HG02981 (cell line): ENCODE measurements at regions not wholly inside any gene's neighbourhood (a gene's known extent, or its start where the extent isn't known, plus 50 kb on each side); places are given as distances from the start of the nearest gene placed in this dataset.
"Not testable (repeated sequence)": the region's sequence is repeated elsewhere in the genome, so short reads cannot be mapped to it uniquely, and the experiment has no call there.

ENCODE experiments used
- ATAC-seq: cut with Tn5 transposase; IDR thresholded peaks from one replicate; pipeline ENCODE4 v1.9.1; 2021; ENCODE audit warnings: mild to moderate bottlenecking, moderate library complexity; ENCODE audit not compliant: unreplicated experiment

DNA sequence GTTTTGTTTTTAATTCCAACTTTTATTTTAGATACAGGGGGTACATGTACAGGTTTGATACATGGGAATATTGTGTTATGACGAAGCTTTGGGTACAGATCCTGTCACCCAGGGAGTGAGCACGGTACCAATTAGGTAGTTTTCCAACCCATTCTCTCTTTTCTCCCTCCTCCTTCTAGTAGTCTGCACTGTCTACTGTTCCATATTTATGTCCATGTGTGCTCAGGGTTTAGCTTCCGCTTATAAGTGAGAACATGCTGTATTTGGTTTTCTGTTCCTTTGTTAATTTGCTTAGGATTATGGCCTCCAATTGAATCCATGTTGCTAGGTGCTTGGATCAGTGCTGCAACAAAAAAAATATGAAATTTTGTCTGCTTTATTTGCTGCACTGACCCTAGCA, 659.3 kb upstream of the TMEFF2 start:
- ATAC-seq = no peak

DNA sequence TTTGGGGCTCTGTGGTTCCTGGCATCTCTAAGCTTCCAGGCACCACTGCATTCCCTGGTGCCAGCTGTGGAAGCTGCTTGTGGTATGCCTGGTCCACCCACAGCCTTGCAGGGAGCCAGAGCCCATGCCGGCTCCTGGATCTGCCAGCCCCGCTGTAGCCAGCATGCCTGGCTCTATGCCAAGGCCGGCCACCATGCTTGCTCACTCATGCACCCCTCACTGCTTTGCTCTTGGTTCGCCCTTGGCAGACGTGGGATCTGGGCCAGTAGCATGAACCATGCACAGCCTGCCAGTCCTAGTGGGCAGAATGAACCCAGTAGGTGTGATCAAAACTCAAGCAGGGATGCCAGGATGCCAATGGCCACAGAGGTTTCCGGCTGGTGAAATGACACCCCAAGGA, 634.2 kb upstream of the TMEFF2 start:
- ATAC-seq = no peak

DNA sequence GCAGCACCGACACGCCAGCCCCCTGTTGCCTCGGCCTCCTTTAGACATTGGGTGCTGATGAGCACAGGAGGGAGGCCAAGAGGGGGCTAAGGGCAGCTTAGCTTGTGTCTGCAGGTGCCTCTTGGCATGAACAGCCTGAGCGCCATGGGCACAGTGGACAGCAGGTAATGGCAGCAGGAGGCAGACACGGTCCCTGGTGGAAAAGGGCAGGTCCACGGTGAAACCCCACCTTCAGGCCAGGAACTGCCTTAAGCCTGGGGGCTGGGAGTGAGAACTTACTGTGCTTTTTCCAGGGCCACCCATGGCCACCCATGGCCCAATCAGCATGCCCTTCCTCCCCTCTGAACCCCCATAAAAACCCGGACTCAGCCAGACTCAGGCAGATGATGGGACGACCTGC, 633.4 kb upstream of the TMEFF2 start:
- ATAC-seq = no peak

DNA sequence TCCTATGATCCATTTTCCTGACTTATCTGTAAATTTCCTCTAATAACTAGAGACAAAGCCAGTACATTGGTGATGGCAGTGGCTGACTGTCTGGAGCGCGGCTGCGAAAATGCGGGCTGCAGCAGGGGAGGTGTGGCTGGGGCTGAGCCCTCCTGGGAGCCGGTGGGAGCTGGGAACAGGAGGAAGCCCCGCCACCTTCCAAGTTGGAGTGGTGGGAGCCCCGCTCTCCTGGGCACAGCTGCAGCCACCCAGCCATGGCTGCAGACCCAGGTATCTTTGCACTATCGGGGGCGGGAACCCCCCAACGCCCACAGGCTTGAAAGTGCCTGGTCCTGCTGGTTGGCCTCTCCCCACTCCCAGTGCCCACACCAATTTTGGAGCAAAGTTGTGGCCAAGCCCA, 633.0 kb upstream of the TMEFF2 start:
- ATAC-seq = no peak

DNA sequence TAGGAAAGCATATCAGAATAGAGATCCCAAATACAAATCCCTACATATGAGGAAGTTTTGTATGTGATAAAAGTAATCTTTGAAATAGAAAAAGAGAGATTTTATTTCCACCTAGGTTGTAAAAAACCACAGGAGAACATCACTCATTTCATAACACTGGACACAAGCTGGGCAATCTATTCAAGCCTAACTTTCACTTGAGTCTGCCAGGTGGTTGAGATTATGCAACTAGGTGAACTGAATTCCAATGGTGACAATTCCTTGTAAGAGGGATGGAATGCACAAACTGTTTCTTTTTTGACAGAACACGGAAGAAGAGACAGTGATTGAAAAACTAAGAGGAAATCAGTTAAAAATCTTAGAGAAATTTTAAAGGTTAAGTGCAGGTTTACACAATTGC, 619.6 kb upstream of the TMEFF2 start:
- no peak for ATAC-seq

DNA sequence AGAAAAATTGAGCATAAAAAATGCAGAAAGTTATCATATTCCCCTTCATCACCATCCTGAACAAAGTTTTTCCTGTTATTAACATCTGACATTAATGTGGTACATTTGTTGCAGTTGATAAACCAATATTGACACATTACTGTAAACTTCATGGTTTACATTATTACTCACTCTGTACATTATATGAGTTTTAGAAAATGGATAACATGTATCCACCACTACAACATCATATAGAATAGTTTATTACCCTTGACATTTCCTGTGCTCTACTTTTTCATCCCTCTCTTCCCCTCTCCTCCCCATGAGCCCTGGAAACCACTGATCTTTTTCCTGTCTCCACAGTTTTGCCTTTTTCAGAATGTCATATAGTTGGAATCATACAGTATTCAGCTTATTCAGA, 618.6 kb upstream of the TMEFF2 start:
- ATAC-seq = no peak

DNA sequence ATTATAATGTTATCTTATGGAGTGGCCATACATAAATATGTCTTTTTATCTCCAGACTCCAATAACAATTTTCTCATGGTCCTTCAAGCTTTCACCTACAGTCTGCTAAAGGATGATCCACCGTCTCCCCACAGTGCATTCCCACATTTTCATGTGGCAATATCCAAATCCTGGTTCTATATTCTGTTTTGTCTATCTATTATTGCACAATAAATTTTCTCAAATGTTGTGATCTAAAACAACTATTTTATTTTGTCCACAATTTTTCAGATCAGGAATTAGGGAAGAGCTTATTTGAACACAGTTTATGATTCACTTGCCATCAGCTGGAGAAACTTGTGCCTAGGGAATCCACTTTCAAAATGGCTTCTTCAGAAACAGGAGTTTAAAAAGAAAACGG, 614.4 kb upstream of the TMEFF2 start:
- ATAC-seq = no peak

DNA sequence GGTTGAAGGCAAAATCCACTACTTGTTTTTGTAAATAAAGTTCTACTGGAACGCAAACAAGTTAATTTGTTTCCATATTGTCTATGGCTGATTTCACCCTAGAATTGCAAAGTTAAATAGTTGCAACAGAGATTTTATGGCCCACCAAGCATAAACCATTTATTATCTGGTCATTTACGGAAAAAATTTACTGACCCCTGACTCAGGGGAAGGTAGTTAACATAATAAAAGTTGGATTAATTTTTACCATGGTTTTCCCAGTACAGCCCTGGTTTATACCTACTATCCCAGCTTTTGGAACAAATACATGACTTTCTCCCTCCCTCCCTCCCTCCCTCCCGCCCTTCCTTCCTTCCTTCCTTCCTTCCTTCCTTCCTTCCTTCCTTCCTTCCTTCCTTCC, 588.9 kb upstream of the TMEFF2 start:
- no peak for ATAC-seq

DNA sequence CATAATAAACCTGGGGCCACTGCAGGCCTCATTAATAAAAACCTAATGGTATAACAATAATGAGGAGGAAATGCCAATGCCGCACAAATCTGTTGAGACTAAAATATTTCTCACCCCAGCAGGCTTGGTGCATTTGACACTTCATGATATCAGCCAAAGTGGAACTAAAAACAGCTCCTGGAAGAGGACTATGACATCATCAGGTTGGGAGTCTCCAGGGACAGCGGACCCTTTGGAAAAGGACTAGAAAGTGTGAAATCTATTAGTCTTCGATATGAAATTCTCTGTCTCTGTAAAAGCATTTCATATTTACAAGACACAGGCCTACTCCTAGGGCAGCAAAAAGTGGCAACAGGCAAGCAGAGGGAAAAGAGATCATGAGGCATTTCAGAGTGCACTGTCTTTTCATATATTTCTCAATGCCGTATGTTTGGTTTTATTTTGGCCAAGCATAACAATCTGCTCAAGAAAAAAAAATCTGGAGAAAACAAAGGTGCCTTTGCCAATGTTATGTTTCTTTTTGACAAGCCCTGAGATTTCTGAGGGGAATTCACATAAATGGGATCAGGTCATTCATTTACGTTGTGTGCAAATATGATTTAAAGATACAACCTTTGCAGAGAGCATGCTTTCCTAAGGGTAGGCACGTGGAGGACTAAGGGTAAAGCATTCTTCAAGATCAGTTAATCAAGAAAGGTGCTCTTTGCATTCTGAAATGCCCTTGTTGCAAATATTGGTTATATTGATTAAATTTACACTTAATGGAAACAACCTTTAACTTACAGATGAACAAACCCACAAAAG, 580.9 kb upstream of the TMEFF2 start:
- no peak for ATAC-seq

DNA sequence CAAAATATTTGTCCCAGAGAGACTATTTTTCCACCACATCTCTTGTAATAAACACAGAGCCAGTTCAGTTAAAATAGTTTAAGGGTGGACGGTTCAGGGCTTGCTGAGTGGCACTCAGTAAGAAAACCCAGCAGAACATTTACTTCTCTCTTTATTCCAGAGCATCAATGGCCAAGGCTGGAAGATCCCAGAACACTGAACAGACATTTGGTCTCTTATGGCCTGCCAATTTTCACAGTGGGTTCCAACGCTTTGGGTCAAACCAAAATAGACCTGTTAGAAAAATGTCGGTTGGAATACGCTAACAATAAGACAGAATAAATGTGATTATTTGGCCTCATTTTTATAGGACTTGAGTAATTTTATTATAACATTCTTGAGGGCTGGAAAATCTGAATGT, 580.3 kb upstream of the TMEFF2 start:
- ATAC-seq = no peak

DNA sequence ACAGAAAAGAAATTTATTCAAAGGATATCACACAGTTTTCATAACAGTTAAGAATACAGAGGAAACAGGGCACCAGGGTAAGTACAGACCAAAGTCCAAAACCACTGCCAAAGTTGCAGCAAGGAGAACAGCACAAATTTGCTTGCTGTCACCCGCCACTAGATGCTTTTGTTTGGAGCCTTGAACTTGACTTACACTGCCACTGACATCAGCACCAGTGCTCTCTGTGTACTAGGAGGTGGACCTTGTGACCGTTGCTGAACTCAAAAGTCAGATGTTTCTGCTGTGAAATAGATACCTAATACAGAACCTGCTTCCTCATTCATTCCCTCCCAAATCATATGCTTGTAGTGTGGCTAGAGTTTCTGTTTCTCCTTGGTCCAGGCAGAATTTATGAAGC, 578.3 kb upstream of the TMEFF2 start:
- no peak for ATAC-seq

DNA sequence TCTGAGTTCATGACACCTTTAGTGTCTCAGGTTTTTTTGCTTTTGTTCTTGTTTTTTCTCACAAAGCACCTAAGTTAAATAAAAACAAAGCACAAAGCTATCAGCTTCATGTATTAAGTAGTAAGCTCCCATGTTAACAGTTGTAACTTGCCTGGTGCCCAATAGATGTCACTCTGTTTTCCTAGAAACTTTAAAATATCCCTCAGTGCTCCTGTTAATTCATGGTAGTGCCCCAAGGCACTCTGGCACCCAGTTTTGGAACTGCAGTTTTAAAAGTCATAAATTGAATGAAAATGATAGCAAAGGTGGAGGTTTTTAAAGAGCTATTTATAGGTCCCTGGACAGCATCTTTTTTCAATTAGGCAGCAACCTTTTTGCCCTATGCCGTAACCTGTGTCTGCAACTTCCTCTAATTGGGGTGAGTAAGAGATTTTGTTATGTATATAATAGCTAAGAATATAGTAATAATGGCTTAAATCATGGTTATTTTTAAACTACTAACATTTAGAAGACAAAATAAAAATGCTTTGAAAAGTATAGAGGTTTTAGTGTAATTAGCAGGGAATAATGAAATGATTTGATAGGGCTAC, 555.0 kb upstream of the TMEFF2 start:
- ATAC-seq = no peak

DNA sequence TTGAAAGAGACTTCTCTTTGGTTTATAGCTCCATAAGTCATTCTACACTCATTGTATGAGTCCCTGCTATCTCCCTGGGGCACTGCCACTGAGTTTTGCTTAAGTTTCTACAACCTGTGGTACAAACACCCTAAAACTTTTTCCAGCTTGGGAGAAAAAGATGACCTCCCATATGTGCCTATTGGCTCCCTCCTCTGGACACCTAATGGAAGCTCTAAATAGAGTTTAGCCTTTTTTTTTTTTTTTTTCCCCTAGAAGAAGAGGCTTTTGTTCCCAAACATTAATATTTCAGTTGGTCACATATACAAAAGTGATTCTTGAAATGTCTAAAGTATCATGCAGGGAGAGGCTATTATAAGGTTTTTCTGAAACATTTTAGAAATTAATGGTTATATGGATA, 547.2 kb upstream of the TMEFF2 start:
- no peak for ATAC-seq

DNA sequence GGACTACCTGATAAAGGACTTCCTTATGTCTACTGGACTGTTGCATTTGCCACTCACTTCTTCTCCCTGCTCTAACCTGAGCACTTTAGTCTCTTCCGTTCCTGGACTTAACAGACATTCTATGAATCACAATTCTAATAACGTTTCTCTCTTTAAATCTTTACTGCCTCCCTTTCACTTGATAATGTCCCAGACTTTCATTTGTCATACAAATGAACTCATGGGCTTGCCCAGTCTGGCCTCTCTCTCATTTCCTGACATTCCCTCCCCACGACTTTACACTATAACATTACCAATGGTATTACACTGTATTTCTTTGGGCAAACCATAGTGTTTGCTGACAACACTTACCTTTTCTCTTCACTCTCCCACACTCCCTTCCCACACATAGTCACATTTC, 540.7 kb upstream of the TMEFF2 start:
- ATAC-seq = no peak

DNA sequence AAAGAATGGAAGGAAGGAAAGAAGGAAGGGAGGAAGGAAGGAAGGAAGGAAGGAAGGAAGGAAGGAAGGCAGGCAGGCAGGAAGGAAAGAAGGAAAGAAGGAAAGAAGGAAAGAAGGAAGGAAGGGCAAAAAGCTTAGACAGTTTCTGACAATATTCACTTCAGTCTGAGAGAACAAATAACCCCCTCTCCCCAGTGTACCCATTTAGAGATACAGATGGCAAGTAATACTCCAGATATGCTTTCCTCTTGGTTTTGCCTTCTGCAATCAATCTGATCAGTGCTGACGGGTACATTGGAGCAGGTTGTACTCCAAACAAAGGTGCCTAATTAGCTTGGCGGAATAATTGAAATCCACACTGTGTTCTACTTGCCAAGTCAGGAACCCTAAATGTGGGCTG, 534.6 kb upstream of the TMEFF2 start:
- ATAC-seq = no peak

DNA sequence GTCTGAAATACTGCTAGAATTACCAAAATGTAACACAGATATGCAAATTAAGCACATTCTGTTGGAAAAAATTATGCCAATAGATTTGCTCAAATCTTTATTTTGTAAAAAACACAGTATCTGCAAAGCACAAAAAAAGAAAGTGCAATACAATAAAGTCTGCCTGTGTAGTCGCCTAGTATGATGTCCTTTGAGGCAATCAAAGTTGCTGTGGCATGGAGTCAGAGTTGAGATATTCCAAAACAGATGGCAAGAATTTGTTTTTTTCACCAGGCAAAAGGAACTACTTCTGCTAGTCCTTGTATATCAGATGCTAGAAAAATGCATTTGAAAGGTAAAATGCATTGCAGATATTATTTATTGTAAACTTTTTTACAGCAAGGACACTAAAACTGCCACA, 531.3 kb upstream of the TMEFF2 start:
- no peak for ATAC-seq

DNA sequence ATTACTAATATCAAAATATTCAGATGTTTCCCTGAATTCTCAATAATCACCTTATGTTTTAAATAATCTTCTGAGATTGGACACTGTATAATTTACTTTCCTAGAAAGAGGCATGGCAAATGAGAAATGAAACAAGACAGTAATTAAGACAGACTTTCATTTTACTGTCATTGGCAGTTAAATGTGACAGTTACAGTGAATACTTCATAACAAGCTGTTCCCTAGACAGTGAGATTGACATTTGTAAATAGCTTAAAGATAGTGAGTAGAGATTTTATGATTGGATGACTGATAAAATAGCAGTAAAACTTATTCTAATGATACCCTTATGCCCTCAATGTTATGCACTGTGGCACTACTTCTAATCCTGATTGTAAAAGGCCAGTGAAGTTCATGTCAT, 524.9 kb upstream of the TMEFF2 start:
- no peak for ATAC-seq

DNA sequence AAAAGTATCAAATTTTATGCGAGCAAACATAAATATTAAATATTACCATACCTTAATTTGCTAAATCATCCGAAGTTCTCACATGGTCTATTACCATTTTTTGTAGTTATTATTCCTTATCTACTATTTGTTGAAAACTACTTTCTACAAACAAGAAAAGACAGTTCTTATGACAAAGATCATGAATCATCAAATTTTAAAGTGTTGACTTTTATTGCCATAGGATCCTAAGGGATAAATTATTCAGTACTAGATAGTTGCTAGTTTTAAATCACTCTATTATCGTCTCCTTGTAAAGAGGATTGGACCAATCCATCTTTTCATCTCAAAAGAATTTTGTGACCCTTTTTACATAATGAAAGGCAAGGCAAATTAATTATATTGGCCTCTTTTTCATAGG, 523.6 kb upstream of the TMEFF2 start:
- no peak for ATAC-seq

DNA sequence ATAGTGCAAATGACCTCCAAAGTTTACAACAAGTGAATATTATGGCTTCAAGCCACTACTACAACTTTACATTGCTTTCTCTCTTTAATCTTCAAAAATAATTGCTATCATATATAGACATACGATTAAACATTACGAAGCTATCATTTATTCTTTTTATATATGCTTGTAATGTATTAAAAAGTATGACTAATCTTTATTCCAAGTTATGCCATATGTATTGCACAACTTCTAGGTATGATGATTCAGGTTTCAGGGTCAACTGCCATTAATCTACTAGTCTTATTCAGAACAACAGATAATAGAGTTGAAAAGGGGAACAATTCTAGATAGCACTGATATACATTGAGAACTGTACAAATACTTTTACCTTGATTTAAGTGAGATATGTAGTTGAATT, 506.2 kb upstream of the TMEFF2 start:
- no peak for ATAC-seq

DNA sequence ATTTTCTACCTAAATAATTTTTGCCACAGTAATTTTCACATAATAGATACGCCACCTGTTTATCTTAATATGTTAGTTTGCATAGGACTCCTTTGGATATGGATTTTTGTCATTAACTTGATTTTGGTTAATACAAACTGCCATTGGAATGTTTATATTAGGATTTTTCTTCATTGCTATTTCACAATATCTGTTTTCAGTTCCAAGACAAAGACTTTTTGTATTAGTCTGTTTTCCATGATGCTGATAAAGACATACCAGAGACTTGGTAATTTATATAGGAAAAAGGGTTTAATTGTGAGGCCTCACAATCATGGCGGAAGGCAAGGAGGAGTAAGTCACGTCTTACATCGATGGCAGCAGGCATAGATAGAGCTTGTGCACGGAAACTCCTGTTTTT, 503.1 kb upstream of the TMEFF2 start:
- no peak for ATAC-seq

DNA sequence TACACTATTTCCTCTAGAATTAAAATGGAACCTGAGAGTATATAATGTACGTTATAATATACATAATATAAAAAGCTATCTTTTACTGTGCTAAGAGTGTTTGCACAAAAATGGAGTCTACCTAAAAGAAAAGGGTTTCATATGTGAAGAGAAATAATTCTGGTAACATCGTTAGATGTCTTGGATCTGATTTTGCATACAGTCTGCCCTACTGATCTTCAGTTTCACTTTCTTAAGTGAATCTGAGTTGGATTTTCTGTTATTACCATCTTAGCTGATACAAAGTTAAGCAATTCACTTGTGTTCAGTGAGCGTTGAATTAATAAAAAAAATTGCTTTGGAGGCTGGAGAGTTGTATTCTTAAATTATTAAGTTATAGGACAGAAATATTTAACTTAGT, 502.1 kb upstream of the TMEFF2 start:
- ATAC-seq = no peak

DNA sequence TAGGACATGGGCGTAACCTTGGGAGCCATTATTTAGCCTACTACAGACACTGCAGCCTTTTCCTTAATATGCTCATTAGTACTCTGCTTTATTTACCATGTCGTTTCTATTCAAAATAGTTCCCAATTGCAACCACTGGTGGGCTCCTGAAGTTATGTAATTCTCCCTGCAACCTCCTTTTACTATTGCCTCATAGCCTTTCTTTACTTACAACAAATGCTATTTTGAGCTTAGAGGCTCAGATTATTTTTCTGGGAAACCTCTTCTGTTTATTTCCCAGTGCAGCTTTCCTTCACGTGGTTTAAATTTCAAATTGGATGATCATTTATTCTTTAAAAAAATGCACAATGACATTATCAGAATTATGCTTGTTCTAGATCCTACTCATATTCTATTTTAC, 492.3 kb upstream of the TMEFF2 start:
- ATAC-seq = no peak

DNA sequence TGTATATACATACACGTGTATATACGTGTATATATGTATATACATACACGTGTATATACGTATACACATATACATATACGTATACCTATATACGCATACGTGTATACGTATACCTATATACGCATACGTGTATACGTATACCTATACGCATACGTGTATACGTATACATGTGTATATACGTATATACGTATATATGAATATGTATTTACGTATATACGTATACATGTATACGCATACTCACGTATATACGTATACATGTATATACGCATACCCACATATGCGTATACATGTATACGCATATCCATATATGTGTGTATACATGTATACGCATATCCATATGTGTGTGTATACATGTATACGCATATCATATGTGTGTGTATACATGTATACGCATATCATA, 487.8 kb upstream of the TMEFF2 start:
- ATAC-seq = not testable (repeated sequence)
